Tibial nerve (tissue), 4 donors: ENCODE measurements at regions not wholly inside any gene's neighbourhood (a gene's known extent, or its start where the extent isn't known, plus 50 kb on each side); places are given as distances from the start of the nearest gene placed in this dataset.

Experiments
- DNase-seq, 2 donors: peaks; one replicate each; pipeline ENCODE4 v3.0.0-alpha.2; 2019; ENCODE audit warnings: low spot score in 2 of 2
- H3K27ac ChIP-seq, 4 donors: fragments of 200-600 bp; sonication (generic) in 3 of 4; one replicate each; pipeline ENCODE4 v1.5.1; 2017 to 2019; ENCODE audit warnings: mild to moderate bottlenecking in 1 of 4
- H3K27me3 ChIP-seq, 2 donors: fragments of 200-600 bp; sonication (generic) in 1 of 2; one replicate each; pipeline versions ENCODE4 v1.5.1 to v1.6.0; 2017 to 2019
- H3K36me3 ChIP-seq, 3 donors: fragments of 200-600 bp; sonication (generic); one replicate each; pipeline ENCODE4 v1.5.1; 2018 to 2019
- H3K4me1 ChIP-seq, 4 donors: fragments of 200-600 bp; sonication (generic) in 3 of 4; one replicate each; pipeline ENCODE4 v1.5.1; 2017 to 2019
- H3K4me3 ChIP-seq, 4 donors: fragments of 200-600 bp; sonication (generic) in 3 of 4; one replicate each; pipeline ENCODE4 v1.5.1; 2017 to 2019; ENCODE audit warnings: mild to moderate bottlenecking in 1 of 4, moderate library complexity in 1 of 4
- H3K9me3 ChIP-seq, 4 donors: fragments of 200-600 bp; sonication (generic) in 3 of 4; one replicate each; pipeline ENCODE4 v1.5.1; 2017 to 2019
- EP300 ChIP-seq, 2 donors: sonication (generic); formaldehyde crosslinking; IDR thresholded peaks; one replicate each; pipeline ENCODE4 v1.6.1; 2017; ENCODE audit warnings: antibody characterized with exemption in 2 of 2, mild to moderate bottlenecking in 1 of 2
- POLR2A ChIP-seq, 2 donors: fragments of 450-650 bp; IDR thresholded peaks; one replicate each; pipeline ENCODE4 v1.6.1; 2017; ENCODE audit warnings: antibody characterized with exemption in 2 of 2, mild to moderate bottlenecking in 2 of 2, moderate library complexity in 2 of 2
- WGBS, 2 donors: methylation state at CpG; one replicate each; pipeline ENCODE4 v1.1.5; 2018; 5-methylcytosine and 5-hydroxymethylcytosine counted together
- TF ChIP-seq, protein P1 (sequence below), 5 experiments: fragments of 200-600 bp in 3 of 5; fragments of 450-650 bp in 2 of 5; sonication (generic) in 3 of 5; IDR thresholded peaks; one replicate each; pipeline ENCODE4 v1.5.1; 2016 to 2019; ENCODE audit warnings: antibody characterized with exemption in 5 of 5, mild to moderate bottlenecking in 3 of 5, moderate library complexity in 2 of 5

DNA sequence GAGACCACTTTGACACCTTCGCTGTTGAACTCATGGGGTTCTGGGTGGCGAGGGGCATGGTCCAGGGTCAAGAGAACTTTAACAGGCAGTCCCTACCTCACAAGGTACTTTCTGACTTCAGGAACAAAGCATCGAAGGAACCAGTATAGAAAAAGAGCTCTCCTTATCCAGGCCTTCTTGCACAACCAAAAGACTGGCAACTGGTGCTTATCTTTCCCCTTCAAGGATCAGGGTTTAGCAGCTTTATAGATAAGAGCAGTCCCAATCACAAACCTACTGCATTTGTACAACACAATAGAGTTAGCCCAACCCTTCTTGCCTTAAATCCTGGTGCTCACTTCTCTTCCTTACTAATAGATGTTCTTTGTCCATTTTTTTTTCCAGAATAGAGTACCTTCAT, 116.3 kb downstream of the SNX5 start:
- WGBS, 2 donors: 88 to 94% methylated on average over 3 of the region's 3 CpGs
- H3K36me3 ChIP-seq: no peaks in the 10 kb centered on the region

GRCh38 chr20:17850684-17851026, 117.9 kb downstream of the SNX5 start:
- WGBS, 2 donors: 54 to 59% methylated on average over 4 of the region's 4 CpGs

More for the DNA sequence above, 116.3 kb downstream of the SNX5 start:
- Histone ChIP-seq H3K27me3 (no peaks in the 10 kb centered on the region), H3K4me1 (peaks cover 0 to 8% (median 2%) of the 10 kb centered on the region in 4 donors), H3K4me3 (no peak overlapping the region), H3K9me3 (peaks cover 0 to 7% (median 0%) of the 10 kb centered on the region in 4 donors), H3K27ac (no peak overlapping the region)
- TF ChIP-seq, protein P1, sequence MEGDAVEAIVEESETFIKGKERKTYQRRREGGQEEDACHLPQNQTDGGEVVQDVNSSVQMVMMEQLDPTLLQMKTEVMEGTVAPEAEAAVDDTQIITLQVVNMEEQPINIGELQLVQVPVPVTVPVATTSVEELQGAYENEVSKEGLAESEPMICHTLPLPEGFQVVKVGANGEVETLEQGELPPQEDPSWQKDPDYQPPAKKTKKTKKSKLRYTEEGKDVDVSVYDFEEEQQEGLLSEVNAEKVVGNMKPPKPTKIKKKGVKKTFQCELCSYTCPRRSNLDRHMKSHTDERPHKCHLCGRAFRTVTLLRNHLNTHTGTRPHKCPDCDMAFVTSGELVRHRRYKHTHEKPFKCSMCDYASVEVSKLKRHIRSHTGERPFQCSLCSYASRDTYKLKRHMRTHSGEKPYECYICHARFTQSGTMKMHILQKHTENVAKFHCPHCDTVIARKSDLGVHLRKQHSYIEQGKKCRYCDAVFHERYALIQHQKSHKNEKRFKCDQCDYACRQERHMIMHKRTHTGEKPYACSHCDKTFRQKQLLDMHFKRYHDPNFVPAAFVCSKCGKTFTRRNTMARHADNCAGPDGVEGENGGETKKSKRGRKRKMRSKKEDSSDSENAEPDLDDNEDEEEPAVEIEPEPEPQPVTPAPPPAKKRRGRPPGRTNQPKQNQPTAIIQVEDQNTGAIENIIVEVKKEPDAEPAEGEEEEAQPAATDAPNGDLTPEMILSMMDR (IDR thresholded peaks at IDR 0.05): no peak
- TF ChIP-seq EP300 (IDR thresholded peaks at IDR 0.05) (no peak), POLR2A (IDR thresholded peaks at IDR 0.05) (no peak)
- DNase-seq: no peak

GRCh38 chr20:17849901-17850683, 118.5 kb downstream of the SNX5 start:
- no peak overlapping the region for H3K4me3 ChIP-seq
- WGBS, 2 donors: 65 to 70% methylated on average over 15 of the region's 15 CpGs
- DNase-seq: peak; percentile 38 to 68
- H3K9me3 ChIP-seq: peaks cover 0 to 7% (median 0%) of the 10 kb centered on the region in 4 donors
- TF ChIP-seq EP300 (IDR thresholded peaks at IDR 0.05) (peak in 1 of 2 donors; percentile 80), POLR2A (IDR thresholded peaks at IDR 0.05) (no peak)
- H3K36me3 ChIP-seq: no peaks in the 10 kb centered on the region
- peaks cover 0 to 13% (median 9%) of the 10 kb centered on the region in 4 donors for H3K4me1 ChIP-seq
- H3K27me3 ChIP-seq: no peaks in the 10 kb centered on the region
- H3K27ac ChIP-seq: peak overlapping the region in 2 of 4 donors; percentile 52 to 61

More at GRCh38 chr20:17850684-17851026, 117.9 kb downstream of the SNX5 start:
- Histone ChIP-seq H3K9me3 (peaks cover 0 to 7% (median 0%) of the 10 kb centered on the region in 4 donors), H3K27me3 (no peaks in the 10 kb centered on the region), H3K36me3 (no peaks in the 10 kb centered on the region), H3K4me3 (no peak overlapping the region), H3K4me1 (peaks cover 0 to 13% (median 9%) of the 10 kb centered on the region in 4 donors), H3K27ac (peak overlapping the region in 1 of 4 donors; percentile 60)
- DNase-seq: no peak
- TF ChIP-seq POLR2A (IDR thresholded peaks at IDR 0.05): no peak
- TF ChIP-seq, protein P1 (IDR thresholded peaks at IDR 0.05): no peak

DNA sequence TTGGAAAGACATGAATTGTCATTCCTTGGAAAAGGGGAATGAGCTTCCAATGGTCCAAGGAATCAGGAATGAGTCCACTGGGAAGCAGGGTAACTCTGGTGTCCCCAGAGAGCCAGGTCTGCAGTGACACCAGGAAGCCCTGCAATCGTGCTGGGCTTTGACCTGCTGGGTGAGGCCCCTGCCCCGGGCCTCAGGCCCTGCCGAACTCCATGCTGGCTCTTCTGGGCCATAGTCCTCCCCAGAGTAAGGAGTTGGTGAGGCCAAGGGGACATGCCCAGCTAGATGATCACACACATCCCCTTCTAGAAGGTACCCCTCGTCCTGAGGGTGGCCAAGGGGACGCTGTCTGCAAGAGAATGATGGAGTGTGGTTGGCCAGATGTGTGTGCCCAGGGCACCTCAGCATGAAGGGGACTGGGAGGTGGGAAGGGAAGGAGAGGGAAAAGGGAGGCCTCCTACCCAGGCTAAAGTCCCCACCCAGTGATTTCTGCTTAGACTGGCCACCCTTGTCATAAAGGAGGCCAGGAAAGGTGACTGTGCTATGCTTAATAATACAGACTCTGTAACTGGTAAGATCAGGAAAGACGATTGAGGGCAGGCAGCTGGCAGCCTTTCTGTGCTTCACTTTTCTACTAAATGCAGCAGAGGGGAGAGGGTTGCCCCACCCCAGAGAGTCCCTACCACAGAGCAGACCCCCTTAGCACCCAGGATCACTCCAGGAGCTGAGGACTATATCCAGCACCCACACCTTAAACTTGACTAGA, 119.3 kb downstream of the SNX5 start:
- H3K4me1 ChIP-seq: peaks cover 0 to 13% (median 9%) of the 10 kb centered on the region in 4 donors
- no peaks in the 10 kb centered on the region for H3K36me3 ChIP-seq
- 83 to 92% methylated on average over 6 of the region's 6 CpGs for WGBS, 2 donors
- H3K4me3 ChIP-seq: no peak overlapping the region
- peak overlapping the region in 2 of 4 donors; percentile 26 to 61 for H3K27ac ChIP-seq
- H3K27me3 ChIP-seq: no peaks in the 10 kb centered on the region
- DNase-seq: no peak
- TF ChIP-seq, protein P1 (IDR thresholded peaks at IDR 0.05): no peak
- TF ChIP-seq EP300 (IDR thresholded peaks at IDR 0.05) (no peak), POLR2A (IDR thresholded peaks at IDR 0.05) (no peak)
- H3K9me3 ChIP-seq: peaks cover 0 to 7% (median 0%) of the 10 kb centered on the region in 4 donors

DNA sequence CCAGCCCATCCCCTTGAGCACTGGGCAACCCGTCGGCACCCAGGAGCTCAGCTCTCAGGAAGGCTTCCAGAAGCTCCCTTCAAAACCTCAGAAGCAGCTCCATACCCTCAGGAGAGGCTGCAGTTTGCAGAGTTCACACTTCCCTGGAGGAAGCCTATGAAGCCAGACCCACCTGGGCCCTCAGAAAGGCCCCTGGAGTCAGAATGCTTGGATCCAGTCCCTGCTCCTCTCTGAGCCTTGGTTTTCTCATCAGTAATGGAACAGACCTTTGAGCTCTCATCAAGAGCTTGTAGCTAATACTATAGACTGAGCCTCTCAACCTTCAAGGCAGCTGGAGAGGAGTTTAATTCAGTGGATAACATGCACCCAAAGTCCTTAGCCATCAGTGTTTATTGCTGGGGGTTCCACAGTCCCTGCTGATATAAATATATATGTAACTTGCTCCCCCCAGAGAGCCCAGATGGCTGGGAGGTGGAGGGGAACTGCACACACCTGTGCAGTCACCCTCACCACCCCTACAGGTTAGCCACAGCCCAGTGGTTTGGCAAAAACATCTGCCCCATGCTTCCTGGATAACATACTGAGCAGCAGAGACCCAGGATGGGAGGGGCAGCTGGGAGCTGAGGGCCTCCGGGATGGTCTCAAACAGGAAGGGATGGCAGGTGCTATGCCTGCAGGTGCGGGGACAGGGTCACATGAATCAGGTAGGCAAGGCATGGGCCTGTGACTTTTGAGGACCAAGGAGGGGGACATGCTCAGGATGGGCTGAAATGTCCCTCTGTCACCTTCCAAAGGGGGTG, 120.1 kb downstream of the SNX5 start:
- no peak for TF ChIP-seq EP300 (IDR thresholded peaks at IDR 0.05)
- 80% methylated on average over 4 of the region's 4 CpGs for WGBS, 2 donors
- Histone ChIP-seq H3K4me3 (no peak overlapping the region), H3K9me3 (peaks cover 0 to 7% (median 0%) of the 10 kb centered on the region in 4 donors), H3K36me3 (no peaks in the 10 kb centered on the region), H3K27me3 (no peaks in the 10 kb centered on the region), H3K27ac (no peak overlapping the region), H3K4me1 (peaks cover 0 to 22% (median 15%) of the 10 kb centered on the region in 4 donors)
- DNase-seq: no peak
